ENCODE measurements at regions not wholly inside any gene's neighbourhood (a gene's known extent, or its start where the extent isn't known, plus 50 kb on each side); places are given as distances from the start of the nearest gene placed in this dataset.

DNA sequence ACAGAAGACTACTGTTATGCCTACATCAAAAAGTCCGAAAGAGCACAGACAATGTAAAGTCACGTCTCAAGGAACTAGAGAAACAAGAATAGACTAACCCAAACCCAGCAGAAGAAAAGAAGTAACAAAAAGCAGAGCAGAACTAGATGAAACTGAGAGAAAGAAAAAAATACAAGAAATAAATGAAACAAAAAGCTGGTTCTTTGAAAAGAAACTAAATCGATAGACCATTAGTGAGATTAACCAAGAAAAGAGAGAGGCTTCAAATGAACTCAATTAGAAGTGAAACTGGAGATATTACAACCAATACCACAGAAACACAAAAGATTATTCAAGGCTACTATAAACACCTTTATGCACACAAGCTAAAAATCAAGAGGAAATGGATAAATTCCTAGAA is 271.8 kb downstream of the MBD2 start (continued):
- TF ChIP-seq, protein P1, sequence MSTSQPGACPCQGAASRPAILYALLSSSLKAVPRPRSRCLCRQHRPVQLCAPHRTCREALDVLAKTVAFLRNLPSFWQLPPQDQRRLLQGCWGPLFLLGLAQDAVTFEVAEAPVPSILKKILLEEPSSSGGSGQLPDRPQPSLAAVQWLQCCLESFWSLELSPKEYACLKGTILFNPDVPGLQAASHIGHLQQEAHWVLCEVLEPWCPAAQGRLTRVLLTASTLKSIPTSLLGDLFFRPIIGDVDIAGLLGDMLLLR (CRISPR knock-in tag; IDR thresholded peaks at IDR 0.05) = no peak
- TF ChIP-seq, protein P2, sequence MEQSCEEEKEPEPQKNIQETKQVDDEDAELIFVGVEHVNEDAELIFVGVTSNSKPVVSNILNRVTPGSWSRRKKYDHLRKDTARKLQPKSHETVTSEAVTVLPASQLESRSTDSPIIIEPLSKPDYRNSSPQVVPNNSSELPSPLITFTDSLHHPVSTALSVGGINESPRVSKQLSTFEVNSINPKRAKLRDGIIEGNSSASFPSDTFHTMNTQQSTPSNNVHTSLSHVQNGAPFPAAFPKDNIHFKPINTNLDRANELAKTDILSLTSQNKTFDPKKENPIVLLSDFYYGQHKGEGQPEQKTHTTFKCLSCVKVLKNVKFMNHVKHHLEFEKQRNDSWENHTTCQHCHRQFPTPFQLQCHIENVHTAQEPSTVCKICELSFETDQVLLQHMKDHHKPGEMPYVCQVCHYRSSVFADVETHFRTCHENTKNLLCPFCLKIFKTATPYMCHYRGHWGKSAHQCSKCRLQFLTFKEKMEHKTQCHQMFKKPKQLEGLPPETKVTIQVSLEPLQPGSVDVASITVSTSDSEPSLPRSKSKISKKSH (CRISPR knock-in tag; IDR thresholded peaks at IDR 0.05; ENCODE audit: borderline replicate concordance) = no peak
- no peak for TF ChIP-seq YEATS4 (CRISPR knock-in tag; IDR thresholded peaks at IDR 0.05; ENCODE audit: borderline replicate concordance)
- no peak for TF ChIP-seq ZC3H4 (CRISPR knock-in tag; IDR thresholded peaks at IDR 0.05; ENCODE audit: borderline replicate concordance)
- TF ChIP-seq, protein P3, sequence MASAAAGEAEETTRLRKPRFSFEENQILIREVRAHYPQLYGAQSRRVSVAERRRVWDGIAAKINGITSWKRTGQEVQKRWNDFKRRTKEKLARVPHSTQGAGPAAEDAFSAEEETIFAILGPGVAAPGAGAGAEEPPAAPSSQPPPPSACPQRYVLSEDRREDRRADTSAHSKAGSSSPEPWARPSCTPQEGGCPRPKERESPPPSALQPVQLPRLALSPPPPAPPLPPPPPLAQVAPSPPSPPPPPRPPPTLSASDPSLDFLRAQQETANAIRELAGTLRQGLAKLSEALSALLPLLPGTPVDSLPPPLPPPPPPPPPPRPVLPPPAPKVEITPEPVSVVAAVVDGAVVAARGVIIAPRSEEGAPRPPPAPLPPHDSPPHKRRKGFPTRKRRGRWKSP (CRISPR knock-in tag; IDR thresholded peaks at IDR 0.05) = no peak
- TF ChIP-seq NFE2L1 (CRISPR knock-in tag; IDR thresholded peaks at IDR 0.05; ENCODE audit: borderline replicate concordance) = no peak
- no peak for TF ChIP-seq ZMYM2 (CRISPR knock-in tag; IDR thresholded peaks at IDR 0.05)
- TF ChIP-seq ZEB1 (IDR thresholded peaks at IDR 0.05; ENCODE audit: insufficient replicate concordance, low read depth) = no peak

DNA sequence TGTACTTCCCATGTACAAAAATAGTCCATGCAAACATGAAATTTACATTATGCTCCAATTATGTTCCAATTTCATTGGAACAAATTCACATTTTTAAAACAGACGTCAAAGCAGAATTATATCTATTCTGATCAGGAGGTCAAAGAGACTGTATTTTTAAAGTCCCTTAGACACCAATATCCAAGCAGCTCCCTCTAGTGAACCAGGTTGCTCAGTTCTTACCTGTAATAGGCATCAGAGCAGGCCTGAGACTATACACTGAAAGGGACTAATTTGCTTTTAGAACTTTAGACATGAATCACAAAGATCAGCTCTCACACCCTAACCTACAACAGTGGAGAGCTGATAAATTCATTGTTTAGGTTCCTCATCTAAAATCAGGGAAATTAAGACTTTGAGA is 273.9 kb downstream of the MBD2 start:
- Histone ChIP-seq H3K36me3 (replicated peaks in 1 of 2; ENCODE audit: control insufficient read depth in 1 of 2, insufficient read depth in 2 of 2, low read length in 2 of 2) (no peaks in the 10 kb centered on the region), H3K27me3 (ENCODE audit: control insufficient read depth in 1 of 2, insufficient read depth in 2 of 2, low read length in 2 of 2) (no peaks in the 10 kb centered on the region), H3K9ac (ENCODE audit: insufficient read depth, low read depth, low read length) (no peak overlapping the region), H3K4me3 (replicated peaks in 1 of 3; ENCODE audit: insufficient read depth in 1 of 3, low read depth in 2 of 3, low read length in 3 of 3) (no peak overlapping the region), H2AFZ (ENCODE audit: low read length) (no peak overlapping the region), H3K9me3 (ENCODE audit: low read length) (no peaks in the 10 kb centered on the region), H3K27ac (ENCODE audit: extremely low read length, insufficient read depth, low read length) (no peak overlapping the region), H4K20me1 (ENCODE audit: insufficient read depth, low read length) (no peaks in the 10 kb centered on the region), H3K79me2 (ENCODE audit: insufficient read depth, low read length) (no peaks in the 10 kb centered on the region), H3K4me2 (ENCODE audit: low read depth, low read length) (no peak overlapping the region), H3K4me1 (ENCODE audit: insufficient read depth, low read length) (peaks cover 8% of the 10 kb centered on the region; the same call in 1 of the 2 replicates)
- intact Hi-C loops (cut with micrococcal nuclease; ENCODE audit: unreplicated experiment) (no loop called here), in situ Hi-C loops (cut with HindIII; ENCODE audit: extremely low pct_ligation_motif_present, low pct_unique_long_range_greater_than_20kb) (no loop called here)
- ChIA-PET POLR2A (no interaction called here), CTCF (ENCODE audit: low intra/inter-chr PET ratio, low total read pairs) (no interaction called here)
- 57% methylated on average over 1 of the region's 1 CpG for WGBS (ENCODE audit: low lambda C conversion rate)
- ATAC-seq (no peak), FAIRE-seq (no peak), DNase-seq (ENCODE audit: low spot score) (no peak)
- TF ChIP-seq RELA (CRISPR knock-in tag; IDR thresholded peaks at IDR 0.05) = no peak
- TF ChIP-seq IRX3 (CRISPR knock-in tag; IDR thresholded peaks at IDR 0.05; ENCODE audit: borderline replicate concordance, low read depth) = no peak
- no peak for TF ChIP-seq ZBTB20 (CRISPR knock-in tag; IDR thresholded peaks at IDR 0.05; ENCODE audit: borderline replicate concordance, low read depth)
- no peak for TF ChIP-seq ZNF841 (CRISPR knock-in tag; IDR thresholded peaks at IDR 0.05; ENCODE audit: borderline replicate concordance)
- TF ChIP-seq SP5 (CRISPR knock-in tag; IDR thresholded peaks at IDR 0.05; ENCODE audit: borderline replicate concordance, low read depth) = no peak
- TF ChIP-seq TCF7L2 (IDR thresholded peaks at IDR 0.05; ENCODE audit: low read depth, low read length) = no peak
- no peak for TF ChIP-seq KLF15 (CRISPR knock-in tag; IDR thresholded peaks at IDR 0.05; ENCODE audit: borderline replicate concordance)
- no peak for TF ChIP-seq RXRA (CRISPR knock-in tag; IDR thresholded peaks at IDR 0.05)
- BruUV-seq (replicated peaks) = no TSS peak

Data from HepG2 (cell line).